PFSK-1 (cell line): ENCODE measurements at regions not wholly inside any gene's neighbourhood (a gene's known extent, or its start where the extent isn't known, plus 50 kb on each side); places are given as distances from the start of the nearest gene placed in this dataset.

Experiments
- POLR2AphosphoS5 ChIP-seq: IDR thresholded peaks from 2 replicates; pipeline ENCODE4 v1.6.1; 2012; ENCODE audit warnings: low read depth, mild to moderate bottlenecking, control low read depth, low read length, moderate library complexity
- SIN3A ChIP-seq: IDR thresholded peaks from 2 replicates; pipeline ENCODE4 v1.6.1; 2012; ENCODE audit warnings: mild to moderate bottlenecking, low read length, moderate library complexity, borderline replicate concordance; ENCODE audit not compliant: insufficient read depth
- TAF1 ChIP-seq: IDR thresholded peaks from 2 replicates; pipeline ENCODE4 v1.6.1; 2012; ENCODE audit warnings: low read length, control low read depth, borderline replicate concordance; ENCODE audit not compliant: insufficient read depth

GRCh38 chr1:60949826-60950197 is 132.5 kb upstream of the NFIA start:
- TF ChIP-seq POLR2AphosphoS5 (no peak), SIN3A (no peak), TAF1 (no peak)
